Dermis blood vessel endothelial cell (primary cell): ENCODE measurements at regions not wholly inside any gene's neighbourhood (a gene's known extent, or its start where the extent isn't known, plus 50 kb on each side); places are given as distances from the start of the nearest gene placed in this dataset.

Experiments
- DNase-seq: peaks from one replicate; pipeline ENCODE4 v3.0.0; 2010

DNA sequence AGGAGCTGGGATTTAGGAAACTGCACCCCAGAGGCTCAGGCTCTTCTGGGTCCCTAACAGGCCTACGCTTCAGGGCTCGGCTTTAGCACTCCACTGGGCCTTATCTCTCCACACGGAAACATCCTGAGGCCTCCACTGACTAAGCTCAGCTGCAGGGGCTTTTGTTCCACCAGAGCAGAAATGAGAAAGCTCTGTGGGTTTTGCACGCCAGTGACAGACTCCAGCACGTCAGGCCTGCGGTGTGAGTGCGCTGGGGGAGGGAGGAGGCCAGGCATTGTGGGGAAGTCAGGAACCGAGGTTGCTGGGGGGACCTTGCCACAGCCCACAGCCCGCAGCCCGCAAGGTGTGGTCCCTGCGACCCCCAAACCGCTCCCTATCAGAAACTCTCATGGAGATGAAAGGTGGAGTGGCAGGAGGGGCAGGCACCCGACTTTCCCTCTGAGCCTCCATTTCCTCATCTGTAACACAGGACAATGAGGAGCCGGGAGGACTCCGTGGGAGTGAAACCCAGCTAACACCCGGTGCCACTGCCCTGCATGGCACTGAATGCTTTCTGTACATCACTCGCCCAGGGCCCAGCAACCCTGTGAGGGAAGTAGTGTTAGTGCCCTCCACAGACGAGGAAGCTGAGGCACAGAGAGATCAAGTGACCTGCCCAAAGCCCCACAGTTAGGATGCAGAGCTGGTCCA lies 106.5 kb downstream of the TPRA1 start:
- DNase-seq = no peak

DNA sequence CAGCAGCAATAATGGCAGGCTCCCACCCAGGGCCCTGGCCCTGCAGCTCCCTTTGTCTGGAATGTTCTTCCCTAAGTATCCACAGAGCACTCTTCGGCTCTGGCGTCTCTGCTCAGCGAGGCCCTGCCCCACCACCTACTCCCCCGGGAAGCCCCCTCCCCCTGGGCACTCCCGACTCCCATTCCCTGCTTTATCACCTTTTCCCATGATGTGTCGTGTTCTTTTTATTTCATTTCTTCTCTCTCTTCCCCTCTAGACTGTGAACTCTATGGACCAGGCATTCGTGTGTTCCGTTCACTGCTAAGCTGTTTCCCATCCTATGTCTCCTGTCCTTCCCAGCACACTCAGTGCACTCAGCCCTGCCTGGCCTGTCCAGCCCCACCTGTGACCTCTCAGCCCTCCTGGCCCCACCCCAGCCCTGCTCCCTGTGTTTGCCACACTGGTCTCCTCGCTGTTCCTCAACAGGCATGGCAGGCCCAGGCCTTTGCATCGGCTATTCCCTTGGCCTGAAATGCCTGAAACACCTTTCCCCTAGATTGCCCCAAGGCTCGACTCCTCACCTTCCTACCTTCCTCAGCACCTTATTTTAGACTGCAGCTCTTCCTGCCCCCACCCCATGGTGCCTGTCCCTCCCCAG lies 107.4 kb downstream of the TPRA1 start:
- no peak for DNase-seq

DNA sequence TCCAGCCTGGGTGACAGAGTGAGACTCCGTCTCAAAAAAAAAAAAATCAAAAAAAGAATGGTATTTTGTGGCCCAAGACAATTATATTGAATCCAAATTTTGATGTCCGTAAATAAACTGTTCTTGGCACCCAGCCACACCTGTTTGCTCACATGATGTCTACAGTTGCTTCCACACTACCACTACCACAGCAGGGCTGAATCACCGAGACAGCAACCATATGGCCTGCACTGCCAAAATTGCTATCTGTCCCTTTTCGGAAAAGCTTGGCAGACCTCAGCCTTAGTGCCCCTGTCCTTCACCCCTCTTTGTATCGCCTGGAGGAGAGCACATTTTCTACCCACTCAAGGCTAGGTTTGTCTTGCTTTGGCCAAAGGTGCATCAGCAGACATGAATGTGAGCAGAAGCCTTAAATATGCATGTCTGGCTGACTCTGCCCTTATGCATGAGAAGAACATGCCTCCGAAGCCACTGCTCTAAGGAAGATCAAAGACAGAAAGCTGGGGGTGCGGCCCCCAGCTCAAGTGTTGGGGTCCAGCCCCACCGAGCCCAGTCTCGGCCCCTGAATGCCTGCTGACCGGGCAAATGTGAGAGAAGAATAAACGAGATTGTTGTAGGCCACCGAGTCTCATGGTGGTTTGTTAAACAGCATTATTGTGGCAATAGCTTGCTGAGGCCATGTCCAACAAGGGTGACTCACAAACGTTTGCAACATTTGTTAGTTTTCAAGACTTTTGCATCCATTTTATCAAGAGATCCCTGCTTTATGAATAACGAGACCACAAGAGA lies 108.1 kb downstream of the TPRA1 start:
- DNase-seq = no peak

DNA sequence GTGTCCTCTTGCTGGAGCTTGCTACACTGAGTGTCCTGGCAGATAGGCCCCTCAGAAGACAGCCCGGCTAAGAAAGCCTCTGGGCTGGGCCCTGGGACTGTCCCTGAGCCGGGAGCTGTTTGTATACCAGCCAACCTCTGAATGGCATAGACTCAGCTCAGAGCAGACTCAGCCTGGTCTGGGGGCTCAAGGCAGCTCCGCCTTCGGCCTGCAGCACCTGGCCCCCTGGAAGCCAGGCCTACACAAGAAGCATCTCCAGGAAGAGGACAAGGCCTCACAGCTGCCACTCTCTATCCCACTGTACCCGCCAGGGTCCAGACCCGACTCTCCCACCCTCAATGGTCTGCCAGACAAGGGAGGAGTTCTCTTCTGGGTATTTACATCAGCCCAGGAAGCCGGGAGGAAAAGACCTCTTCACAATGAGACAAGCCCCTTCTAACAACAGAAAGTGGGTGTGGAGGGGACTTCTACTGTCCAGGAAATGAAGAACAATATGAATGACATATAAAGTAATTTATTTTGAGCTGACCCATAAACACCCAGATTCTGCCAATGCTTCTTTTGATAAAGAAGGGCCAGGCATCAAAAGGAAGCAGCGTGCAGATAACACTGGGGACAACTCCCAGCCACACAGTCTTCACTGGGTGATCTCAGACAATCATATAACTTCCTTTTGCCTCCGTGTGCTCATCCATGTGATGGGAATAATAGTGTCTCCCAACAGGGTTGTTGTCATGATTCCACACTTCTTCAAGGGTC lies 110.2 kb downstream of the TPRA1 start:
- no peak for DNase-seq

DNA sequence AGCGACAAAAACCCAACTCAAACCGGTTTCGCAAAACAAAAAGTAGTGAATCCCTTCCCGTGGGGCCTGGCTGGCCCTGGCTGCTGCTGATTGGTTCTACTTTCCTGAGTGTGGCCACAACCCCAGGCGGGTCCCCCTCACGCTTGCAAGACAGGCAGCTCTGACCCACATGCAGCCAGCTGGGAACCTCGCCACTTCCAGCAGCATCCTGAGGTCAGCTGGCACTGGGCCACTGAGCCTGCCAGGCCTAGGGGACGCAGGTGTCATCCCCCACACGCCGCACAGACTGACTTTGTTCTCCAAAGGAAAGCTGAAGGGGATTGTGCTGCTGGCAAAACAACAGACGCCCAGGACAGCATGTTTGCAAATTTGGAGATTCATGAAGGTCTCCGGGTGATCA lies 111.1 kb downstream of the TPRA1 start:
- DNase-seq = no peak

DNA sequence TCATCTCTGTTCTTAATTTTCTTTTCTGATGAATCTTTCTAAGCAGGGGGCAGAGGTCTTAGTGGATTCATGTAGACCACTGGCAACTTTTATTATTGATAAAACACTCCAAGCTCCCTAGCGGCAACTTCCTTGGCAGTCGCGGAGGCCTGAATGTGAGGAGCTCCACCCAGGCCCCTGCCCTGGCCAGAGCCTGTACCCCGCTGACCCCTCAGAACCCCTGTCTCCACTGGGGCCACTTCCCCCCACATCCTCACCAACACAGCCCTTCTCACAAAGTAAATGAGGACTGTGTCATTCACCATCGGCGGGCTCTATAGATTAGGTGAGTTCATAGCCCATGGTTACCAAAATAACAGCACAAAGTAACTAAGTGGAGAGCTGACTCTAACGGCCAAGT lies 111.6 kb downstream of the TPRA1 start:
- DNase-seq = no peak

DNA sequence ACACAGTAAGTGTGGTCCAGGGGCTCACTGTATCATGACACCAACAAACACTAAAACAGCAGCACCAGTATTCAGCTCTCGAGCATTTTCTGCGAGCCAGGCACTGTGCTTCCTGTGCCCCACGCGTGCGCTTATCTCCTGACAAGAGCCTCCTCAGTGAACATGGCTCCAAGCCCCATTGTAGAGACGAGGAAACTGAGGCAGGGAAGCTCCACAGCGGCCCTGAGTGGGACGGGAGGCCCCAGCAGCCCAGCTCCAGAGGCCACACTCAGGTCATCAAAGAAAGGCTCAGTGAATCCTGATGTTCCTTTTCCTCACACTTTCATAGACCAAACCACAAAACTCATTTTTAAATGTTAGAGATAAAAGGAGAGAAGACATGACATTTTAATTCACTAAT lies 113.1 kb downstream of the TPRA1 start:
- no peak for DNase-seq

DNA sequence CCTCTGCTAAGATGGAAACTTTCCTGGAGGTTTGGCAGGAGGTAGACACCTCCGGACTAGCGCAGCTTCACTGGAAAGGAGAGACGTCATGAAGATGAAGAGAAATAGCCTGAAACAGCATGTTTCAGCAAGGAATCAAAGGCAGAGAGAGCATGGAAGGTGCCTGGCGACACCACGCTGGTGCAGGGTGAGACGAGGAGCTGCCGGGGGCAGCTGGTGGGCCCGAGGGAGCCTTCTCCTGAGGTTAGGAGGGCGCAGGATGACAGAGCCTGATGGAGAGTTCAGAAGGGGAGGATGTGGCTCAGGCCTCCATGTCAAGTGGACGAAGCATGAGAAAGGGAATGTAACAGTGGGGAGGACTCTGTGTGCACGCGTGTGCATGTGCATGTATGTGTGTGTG lies 113.6 kb downstream of the TPRA1 start:
- DNase-seq = no peak

DNA sequence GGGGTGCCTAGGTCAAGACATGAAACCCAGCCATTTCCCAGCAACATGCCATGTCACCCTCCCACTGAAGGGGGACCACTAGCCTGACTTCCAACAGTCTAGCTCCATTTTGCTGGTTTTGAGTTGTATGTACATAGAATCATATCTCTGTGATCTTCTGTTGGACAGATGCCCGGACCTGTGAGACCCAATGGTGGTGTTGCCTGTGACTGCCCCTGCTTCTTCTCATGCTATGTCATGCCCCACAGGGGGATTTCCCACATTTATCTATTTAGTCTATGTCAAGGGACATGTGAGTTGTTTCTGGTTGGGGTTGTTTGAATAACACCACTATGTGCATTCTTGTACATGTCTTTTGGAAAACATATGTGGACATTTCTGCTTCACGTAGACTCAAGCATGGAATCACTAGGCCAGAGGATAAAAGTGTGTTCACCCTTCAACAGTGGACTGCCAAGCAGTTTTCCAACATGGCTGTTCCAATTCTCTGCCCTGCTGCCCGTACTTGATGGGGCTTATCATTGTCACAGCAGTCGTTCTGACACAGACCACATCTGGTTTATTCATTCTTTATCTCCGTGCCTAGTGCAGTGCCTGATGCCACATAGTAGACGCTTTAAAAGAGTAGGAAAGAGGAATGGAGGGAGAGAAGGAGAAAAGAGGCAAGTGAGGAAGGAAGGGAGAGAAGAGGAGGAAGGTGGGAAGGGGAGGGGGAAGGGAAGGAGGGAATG lies 114.4 kb downstream of the TPRA1 start:
- no peak for DNase-seq

DNA sequence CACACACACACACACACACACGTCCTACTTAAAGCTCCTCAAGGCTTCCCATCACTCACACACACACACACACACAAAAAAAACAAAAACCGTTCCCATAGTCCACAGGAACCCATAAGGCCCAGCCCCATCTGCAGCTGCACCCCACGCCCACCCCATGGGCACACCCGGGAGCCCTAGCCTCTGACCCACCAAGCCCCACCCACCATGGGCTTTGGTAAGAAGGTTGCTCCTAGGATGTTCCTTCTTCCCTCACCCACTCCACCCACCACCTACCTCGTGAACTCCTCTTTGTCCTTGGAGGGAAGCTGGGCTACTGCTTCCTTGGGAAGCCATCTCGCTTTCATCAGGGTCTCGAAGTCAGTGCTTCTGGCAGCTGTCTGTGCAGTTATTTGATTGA lies 115.1 kb downstream of the TPRA1 start:
- no peak for DNase-seq

DNA sequence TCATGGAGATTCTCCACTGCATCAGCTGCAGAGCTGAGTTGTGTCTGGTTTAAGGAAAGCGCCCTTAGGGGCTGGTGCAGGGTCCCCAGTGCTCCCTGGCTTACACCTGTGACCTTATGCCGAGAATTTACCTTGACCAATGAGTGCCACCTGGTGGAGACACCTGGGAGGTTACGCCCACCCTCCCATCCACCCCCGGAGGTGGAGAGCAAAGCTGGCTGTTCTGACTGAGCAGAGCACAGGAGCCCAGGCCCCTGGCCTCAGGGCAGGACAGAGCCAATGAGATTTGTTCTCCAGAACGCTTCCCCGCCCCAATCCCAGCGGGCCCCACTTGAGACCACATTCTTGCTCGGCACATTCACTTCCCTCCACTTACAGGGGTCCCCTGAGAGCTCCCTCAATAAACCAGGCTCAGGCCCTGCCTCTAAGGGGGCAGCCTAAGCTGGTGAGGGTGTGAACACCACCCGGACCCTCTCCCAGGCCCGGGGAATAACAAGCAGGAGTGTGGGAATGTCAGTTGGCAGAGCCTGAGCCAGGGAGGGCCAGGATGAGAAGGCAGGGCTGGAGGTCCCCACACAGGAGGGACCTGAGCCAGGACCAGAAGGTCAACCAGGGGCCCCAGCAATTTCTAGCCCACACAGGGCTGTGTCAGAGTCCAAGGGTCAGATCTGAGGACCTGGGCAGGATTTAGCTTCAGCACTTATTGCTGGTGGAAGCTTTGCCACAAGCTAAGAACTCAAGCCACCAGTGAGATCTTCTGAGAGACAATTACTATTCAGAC lies 117.1 kb downstream of the TPRA1 start:
- DNase-seq = peak; percentile 18

DNA sequence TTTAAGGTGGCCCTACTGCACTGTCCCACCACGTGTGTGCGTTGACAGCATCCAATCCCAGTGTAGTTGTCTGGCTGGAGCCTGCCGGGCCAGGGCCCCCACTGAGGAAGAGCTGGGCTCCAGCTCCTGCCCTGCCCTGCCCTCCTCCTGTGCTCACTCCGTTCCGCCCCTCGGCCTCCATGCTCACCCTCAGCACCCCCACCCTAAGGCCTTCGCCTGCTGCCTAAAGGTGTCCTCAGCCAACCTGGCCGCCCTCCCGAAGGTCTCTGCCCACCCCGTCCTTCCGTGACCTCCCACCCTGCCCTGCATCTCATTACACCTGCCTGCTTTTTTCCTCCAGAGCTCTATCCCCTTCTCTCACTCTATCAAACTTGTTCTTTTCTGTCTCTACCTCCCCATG lies 118.0 kb downstream of the TPRA1 start:
- DNase-seq = no peak

DNA sequence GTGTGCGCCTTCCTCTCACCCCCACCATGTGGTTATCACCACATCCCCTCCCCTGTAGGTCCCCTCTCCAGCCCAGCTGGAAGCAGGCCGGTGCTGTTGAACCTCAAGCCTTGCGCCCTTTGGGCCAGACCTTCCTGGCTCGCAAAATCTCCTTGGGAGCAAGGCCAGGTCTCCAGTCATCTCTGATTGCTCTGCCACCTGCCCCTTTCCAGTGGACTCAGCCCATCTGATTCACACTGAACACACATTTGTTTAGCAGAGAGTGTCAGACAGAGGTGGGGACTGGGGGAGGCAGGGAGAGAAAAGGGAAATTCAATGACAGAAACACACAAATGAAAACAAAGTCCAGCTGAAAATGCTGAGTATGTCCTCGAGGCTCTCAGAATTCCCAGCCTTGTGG lies 119.4 kb downstream of the TPRA1 start:
- DNase-seq = no peak

DNA sequence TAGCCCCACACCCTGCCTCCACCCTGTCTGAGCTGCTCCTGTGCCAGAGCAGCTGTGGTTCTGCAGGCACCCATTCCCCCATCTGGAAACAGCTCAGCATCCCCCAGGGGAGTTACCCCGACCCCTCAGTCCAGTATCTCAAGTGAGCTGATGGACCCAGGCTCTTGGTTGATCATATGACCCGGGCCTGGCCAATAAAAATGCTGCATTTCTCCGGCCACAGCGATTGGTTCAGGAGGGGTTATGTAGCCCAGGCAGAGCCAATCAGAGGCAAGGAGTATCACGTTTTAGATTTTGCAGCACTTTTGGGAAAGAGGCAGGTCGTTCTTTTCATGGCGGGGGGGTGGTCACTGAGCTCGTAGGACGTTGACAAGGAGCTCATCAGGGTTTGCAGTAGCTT lies 120.8 kb downstream of the TPRA1 start:
- DNase-seq = no peak

DNA sequence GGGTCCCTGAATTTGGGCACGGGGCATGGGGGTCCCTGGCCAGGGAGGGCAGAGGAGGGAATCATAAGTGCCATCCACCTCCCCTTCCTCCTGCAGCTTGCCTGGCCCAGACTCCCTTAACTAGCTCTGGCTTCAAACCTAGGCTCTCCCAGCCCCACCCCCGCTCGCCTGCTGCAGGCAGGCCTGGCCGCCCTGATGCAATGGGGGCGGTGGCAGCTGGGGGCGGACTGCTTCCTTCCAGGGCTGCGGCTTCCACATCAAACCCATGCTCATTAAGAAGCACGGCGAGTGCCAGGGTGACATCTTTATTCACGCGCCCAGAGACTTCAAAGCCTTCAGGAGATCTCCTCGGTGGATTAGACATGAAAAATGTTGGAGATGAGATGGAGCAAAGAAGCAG lies 123.1 kb downstream of the TPRA1 start:
- no peak for DNase-seq

DNA sequence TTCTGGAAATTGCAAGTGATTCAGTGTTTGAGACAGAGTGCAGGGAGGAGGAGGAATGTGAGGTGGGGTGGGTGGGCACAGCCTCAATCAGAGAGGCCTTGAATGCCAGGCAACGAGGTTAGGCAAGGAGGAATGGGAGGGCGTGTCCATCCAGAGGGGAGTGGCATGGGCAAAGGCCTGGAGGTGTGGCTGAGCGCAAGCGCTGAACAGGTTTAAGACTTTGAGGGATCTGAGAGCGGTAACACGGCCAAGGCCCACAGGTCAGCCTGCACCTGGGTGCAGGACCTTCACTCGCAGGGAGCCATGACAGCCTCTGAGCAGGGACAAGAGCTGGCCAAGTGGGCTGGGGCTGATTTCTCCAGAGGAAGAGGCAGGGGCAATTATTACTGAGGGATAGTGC lies 125.9 kb downstream of the TPRA1 start:
- DNase-seq = no peak

DNA sequence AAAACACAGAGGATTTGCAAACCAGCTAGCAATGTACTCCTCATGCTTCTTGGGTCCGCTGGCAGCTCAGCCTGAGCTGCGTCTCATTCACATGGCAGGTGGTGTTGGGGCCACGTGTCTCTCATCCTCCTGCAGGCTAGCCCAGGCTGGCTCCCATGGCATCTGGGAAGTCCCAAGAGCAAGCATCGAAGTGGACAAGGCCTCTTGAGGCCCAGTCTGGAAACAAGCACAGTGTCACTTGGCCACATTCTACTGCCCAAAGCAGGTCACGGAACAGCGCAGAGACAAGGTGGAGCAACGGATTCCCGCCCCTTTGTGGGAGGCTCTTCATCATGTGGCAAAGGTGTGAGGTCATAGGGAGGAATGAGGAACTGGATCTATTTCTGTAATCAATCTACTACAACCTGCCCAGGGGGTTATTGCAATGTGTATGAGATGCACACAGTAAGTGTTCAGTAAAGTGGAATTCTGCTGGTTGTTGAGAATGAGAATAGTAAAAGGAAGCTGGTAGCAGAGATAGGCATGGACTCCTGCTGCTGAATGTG lies 128.3 kb downstream of the TPRA1 start:
- DNase-seq = no peak

DNA sequence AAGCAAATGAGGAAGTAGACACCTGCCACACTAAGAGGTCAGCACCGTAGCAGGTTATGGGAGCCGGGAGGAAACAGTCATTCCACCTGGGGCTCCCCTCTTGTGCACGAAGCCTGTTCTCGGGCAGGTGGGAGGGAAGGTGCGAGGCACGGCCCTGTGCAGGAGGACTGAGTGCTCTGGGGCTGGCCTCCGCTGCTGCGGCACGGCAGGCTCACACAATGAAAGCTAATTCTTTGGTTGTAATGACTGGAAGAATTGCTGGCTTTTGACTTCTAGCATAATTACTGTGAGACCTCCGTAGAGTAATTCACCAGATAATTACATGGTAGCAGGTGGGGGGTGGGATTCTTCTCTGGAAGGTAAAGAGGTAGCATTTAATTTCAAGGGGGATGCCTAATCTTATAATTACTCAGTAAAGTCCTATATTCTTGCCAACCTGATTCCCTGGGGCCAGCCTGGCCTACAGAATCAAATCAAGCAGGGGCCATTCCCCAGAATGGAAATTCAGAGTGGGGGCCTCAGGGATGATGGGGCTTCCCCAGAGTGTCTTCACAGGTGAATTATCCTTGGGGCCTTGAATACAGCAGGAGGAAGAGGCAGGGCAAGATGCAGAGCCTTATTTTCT lies 129.1 kb downstream of the TPRA1 start:
- no peak for DNase-seq

DNA sequence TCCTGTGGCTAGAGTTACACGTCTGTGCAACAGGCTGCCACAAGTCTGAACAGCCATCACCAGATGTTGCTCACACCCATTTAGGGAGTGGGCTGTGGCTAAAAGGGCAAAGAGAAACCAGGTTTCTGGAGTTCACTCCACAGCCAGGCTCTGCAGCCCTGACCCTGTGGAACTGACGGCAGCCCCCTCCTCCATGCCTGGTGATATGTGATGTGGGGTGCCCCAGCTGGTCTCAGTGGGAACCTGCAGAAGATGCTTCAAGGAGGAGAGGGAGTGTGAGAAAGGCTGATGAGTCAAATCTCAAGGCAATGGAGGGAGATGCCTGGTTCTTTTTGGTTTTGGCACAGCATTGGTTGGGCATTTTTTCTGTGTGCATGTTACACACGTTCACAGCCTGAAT lies 130.6 kb downstream of the TPRA1 start:
- no peak for DNase-seq

DNA sequence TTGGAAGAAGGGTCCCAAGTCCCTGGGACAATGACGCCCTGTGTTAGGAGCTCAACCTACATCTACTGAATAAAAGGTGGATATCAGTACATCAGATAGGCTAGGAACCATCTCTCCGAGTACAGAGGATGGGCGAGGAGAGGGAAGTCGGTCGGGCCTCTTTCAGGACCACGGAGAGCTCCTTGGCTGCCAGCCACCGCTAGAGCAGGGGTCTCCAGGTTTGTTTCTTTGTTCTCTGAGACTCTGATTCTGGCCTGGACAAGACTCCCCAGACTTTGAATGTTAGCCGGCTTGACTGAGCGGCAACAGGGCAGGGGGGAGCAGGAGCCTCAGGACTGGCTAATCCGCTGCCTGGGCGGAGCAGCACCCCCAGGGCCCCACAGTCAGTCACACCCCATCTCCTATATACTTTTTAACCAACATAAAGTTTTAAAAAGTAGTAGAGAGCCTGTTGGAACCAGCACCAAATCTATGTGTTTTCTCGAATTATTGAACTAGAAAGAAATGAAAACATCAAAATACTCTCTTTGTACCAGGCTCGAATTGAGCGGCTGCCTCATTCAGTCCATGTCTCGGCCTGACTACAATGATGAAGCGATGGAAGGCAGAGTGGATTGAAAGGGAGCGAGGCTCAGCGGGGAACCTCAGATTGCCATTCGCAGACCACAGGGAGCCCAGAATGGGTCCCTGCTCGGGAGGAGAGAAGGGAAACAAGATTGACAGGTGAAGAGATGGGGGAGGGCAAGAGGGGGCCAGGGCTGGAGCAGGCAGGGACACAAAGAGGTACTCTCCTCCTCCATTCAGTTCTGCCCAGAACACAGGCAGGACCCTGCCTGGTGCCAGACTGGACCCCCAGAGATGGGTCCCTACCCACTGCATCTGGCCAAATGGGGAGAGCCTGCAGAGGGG lies 131.6 kb downstream of the TPRA1 start:
- peak; percentile 34 for DNase-seq
